ENCODE measurements at regions not wholly inside any gene's neighbourhood (a gene's known extent, or its start where the extent isn't known, plus 50 kb on each side); places are given as distances from the start of the nearest gene placed in this dataset.

GRCh38 chr20:47860049-47860830, 75.0 kb upstream of the SULF2 start:
- TF ChIP-seq CTCF (conservative IDR thresholded peaks at IDR 0.05 in 1 of 2, IDR thresholded peaks at IDR 0.05 in 1 of 2; ENCODE audit: extremely low read depth in 1 of 2, insufficient read depth in 1 of 2, low read depth in 1 of 2, low read length in 2 of 2) = no peak
- TF ChIP-seq EZH2 (IDR thresholded peaks at IDR 0.05; ENCODE audit: borderline replicate concordance, low read length) = no peak

All from mammary epithelial cell (primary cell).